ENCODE measurements at regions not wholly inside any gene's neighbourhood (a gene's known extent, or its start where the extent isn't known, plus 50 kb on each side); places are given as distances from the start of the nearest gene placed in this dataset.

GRCh38 chr14:39897657-39898056 is 465.4 kb upstream of the FBXO33 start:
- no peak for TF ChIP-seq CTCF (CRISPR knock-in tag; IDR thresholded peaks at IDR 0.05)
- TF ChIP-seq YY1 (IDR thresholded peaks at IDR 0.05; ENCODE audit: insufficient read depth, insufficient replicate concordance, low read depth, low read length), result no peak
- no peak for TF ChIP-seq ZMAT3 (CRISPR knock-in tag; conservative IDR thresholded peaks at IDR 0.05)
- TF ChIP-seq SRF (IDR thresholded peaks at IDR 0.05; ENCODE audit: low read depth, low read length), result no peak
- no peak for TF ChIP-seq XRCC5 (optimal IDR thresholded peaks at IDR 0.05; ENCODE audit: low read length)
- no peak for TF ChIP-seq ZBTB38 (CRISPR knock-in tag; IDR thresholded peaks at IDR 0.05)
- TF ChIP-seq ZFAT (CRISPR knock-in tag; conservative IDR thresholded peaks at IDR 0.05), result no peak

Measured in HepG2 (cell line).